ENCODE measurements at regions not wholly inside any gene's neighbourhood (a gene's known extent, or its start where the extent isn't known, plus 50 kb on each side); places are given as distances from the start of the nearest gene placed in this dataset.
"Not testable (repeated sequence)": the region's sequence is repeated elsewhere in the genome, so short reads cannot be mapped to it uniquely, and the experiment has no call there.

DNA sequence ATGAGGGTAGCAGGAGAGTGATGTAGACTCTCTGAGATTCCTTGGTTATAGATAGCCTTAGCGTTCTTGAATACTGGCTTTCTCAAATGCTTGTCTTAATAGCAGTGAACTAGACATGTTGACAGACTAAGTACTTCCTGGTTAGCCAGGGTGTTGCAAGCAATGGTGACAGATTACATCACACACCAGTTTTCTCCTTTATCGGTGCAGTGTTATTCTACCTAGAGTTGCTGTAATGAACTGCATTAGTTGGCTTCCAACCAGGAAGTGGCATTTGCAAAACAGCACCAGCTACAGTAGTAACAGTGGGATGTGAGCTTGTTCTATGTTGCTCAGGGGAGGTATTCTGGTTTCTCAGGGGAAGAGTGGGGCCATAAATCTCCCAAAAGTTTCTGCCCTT lies 582.2 kb upstream of the DDX18 start:
- no peak for DNase-seq

DNA sequence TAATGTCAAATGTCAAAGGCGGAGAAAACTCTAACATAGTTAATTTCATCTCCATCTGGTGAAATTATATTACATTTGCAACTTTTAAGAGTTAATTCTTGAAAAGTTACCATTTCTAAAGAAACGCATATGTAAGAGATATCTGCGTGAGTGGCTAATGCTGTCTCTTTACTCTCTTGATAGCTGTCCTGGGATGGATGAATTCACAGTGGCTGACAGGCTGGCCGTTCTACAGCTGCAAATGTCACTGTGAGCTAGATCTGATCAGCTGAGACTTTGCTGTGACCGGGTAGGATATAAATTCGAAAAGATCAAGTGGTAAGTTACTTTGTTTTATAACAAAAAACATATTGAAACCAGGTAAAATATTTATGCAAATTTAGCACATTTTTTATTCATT lies 557.1 kb upstream of the DDX18 start:
- DNase-seq, result no peak

DNA sequence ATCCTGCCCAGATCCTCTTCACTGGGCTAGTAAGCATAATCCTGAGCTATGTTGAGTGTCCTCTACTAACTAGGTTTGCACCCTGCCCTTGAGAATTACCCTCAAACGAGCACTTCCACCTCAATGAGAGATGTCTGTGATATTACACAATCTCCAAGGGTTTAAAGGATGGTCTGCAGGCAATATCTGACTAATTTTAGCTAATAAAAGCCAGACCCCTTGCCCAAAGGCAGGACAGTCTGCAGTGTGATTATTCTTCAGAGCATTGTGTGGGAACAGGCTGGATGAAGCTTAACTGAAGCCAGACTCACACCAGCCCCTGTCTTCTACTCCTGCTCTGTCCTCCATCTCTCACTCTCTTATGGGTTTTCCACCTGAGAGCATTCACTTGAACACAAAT lies 544.9 kb upstream of the DDX18 start:
- DNase-seq, result no peak

DNA sequence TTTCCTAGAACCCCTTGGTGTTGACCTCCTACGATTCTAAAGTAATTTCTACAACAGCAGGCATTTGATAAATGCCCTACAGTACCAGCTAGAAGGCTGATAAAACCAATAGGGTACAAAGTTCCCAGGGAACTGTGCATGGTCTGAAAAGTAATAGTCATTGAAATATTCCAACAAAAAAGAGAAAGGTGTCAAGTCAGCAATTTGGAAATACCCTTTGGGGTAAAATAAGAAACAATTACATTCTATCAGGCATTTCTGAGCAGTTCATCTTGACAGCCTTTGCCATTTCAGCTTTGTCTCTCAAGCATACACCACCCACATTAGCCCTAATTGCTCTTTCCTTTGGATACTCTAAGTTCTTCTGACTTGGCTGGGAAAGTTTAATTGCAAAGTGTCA lies 542.9 kb upstream of the DDX18 start:
- DNase-seq, result no peak

DNA sequence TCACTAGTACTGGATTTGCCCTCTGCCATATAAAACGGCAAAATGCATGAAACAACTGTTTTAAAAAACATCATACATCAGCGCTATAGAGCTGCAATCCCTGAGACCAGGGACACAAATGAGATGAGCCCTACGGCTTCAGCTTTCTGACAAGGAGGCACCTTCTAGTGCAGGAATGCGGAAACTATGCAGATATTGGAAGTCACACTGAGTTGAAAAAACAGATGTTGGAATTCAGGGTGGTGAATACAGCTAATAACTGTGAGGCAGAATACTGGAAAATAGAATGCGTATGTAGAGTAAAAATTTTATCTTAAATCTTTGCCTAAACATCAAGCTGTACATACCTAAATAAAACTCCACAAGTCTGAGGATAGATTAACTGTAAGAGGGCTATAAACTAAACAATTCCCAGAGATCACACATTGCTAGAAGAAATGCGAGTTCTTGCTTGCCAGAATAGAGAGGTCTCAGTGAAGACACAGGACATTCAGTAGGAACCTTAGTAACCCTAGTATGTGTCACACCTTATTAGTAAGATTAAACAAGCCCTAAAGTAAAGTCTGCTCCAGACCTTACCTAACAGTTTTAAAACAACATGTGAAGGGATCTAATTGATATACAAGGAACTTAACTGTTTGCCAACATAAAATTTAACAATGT lies 541.4 kb upstream of the DDX18 start:
- DNase-seq, result no peak

DNA sequence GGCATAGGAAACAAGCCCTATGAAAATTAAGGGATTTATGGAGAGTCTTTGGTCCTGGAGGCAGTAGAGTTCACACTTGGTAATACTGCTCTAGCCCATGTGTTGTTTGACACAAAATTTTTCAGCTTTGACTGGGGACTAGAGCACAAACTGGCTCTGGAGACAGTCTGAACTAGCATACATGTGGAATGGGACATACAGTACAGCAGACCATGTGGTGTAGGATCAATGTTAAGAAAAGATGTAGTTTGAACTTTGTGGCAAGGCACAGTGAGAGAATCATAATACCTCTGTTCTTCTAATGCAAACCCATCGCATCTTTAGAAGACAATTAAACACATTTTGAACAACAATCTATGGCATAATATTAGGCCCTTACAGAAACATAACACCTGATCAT lies 521.5 kb upstream of the DDX18 start:
- DNase-seq, result no peak

DNA sequence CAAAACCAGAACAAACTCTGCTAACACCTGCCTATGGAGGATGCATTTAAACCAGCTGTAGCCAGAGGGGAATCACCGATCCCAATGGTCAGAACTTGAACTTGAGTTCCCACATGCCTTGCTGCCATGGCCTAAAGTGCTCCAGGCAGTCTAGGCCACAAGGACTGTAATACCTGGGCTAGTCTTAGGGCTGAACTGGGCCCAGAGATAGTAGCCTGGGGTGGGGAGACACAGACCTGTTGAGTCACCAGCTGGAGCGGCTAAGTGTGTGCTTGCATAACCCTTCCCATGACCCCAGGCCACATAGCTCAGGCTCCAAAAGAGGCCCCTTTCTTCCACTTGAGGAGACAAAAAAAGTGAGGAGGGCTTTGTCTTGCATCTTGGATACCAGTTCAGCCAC lies 515.0 kb upstream of the DDX18 start:
- no peak for DNase-seq

DNA sequence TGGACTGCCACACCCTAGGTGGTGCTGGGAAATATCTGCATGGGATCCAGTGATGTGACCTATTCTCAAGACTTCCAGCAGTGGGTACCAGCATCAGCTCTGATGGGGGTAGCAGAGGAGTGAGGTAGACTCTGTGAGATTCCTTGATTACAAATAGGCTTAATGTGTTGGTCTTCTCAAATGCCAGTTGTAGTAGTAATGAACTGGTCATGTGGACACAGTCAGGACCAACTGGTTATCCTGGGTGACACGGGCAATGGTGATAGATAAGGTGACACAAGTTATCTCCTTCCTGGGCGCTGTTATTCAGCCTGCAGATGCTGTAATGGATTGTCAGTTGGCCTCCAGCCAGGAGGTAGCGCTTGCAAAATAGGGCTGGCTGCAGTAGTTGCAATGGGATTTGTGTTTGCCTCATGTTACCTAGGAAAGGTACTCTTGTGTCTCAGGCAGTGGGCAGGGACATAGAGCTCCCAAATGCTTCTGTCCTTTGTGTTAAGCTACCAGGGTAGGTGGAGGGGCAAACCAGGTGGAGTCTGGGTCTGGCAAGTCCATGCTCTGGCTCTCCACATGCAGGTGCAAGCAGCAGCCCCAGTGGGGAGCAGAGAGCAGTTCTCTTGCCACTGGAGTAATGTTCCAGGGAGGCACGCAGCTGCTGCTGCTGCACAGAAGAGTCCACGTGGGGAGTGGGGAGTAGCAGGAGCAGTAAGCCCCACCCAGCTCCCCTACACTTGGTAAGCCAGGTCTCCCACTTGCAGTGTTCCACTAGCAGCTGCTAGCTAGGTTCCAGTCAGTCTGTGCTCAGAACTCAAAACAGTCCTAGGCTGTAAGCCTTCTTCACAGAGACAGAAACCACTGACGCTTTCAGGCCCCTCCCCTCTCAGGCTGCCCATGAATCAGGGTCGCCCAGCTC lies 505.4 kb upstream of the DDX18 start:
- DNase-seq, result no peak

DNA sequence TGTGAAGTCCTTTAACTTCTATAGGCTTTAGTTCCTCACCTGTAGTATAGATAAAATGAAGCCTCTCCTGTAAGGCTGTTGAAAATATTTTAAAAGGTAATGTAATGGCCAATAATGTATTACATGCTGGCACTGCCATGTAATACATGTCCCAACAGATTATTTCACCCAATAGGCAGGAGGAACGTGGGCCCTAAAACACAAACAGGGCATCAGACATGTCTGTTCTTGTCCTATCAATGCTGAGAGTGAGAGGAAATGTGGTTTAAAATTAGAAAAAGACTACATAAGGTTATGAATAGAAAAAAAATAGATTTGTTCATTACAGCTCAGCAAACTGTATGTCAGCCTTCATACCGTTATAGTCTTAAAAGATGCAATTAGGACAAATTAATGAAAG lies 492.7 kb upstream of the DDX18 start:
- DNase-seq, result no peak

DNA sequence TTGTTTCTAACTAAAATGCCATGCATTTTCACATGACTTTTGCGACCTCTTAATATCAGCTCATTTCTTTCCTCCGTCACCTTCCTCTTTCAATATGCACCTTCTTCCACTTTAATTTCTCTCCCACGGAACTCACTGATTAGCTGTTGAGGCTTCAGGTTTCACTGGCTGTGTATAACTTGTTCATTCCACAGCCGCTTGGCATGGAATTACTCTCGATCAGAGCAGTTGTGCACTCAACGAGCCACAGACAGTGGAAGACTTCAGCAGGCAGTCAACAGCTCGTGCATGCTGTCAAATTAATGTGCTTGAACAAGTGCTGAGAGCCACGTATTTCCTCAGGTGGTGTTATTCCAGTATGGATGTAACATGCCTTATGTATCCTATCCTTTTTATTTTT lies 491.2 kb upstream of the DDX18 start:
- no peak for DNase-seq

DNA sequence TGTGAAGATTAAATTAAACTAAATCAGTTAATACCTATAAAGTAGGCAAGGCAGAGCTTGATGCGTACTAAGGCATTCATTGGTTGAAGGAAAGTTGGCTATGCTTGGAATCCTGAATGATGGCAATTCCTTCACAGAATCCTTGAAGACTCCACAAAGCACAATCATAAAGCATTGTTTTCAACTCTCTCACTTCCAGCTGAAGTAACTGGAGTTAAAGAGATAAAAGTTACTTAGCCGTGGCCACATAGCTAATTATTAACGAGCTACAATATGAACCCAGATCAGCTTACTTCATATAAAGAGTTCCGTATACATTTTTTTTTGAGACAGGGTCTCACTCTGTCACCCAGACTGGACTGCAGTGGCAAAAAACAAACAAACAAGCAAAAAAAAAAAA lies 483.9 kb upstream of the DDX18 start:
- no peak for DNase-seq

DNA sequence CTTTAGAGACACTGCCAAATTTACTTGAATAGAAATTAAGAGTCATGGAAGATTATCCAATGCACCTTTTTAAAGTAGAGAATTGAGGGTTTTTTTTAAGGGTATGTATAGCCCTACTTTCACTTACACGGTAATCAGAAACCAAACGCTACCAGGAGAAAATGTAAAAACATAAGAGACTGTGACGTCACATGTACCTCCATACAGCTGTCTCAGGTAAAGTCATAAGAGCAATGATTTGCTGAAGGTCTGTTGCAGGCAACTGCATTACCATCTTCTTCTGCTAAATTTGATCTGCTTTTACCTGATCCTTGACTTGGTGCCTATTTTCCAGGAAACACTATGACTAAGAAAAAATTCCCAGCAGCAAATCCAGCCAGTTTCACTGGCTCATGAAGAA lies 478.5 kb upstream of the DDX18 start:
- DNase-seq, result no peak

DNA sequence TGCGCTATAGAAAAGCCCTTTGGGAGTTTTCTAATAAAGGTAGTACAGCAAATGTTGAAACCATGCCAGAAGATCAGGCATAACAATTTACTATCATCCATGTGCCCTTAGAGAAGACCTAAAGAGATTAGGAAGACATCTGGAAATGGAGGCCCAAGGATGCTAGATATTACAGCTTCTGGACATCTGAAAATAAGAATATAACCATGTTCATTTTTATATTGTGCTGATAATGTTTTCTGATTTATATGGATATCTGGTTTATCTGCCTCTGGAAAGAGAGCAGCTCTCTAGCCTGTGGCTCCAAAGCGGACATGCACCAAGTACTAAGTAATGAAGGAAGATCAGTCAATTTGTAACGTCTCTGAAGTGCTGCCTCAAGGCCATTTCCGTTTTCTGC lies 478.0 kb upstream of the DDX18 start:
- no peak for DNase-seq

DNA sequence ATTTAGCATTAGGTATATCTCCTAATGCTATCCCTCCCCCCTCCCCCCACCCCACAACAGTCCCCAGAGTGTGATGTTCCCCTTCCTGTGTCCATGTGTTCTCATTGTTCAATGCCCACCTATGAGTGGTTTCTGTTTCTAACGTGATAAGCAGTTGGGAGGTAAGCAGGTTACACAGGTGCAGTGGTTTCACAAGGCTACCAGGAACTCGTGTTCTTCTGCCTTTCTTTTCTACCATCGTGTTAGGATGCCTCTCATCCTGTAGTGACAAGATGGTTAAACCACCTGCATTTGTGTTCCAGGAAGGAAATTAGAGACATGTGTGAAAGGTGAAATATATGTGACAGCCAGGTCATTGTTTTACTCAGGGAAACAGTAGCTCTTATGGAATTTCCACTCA lies 476.5 kb upstream of the DDX18 start:
- DNase-seq, result not testable (repeated sequence)

DNA sequence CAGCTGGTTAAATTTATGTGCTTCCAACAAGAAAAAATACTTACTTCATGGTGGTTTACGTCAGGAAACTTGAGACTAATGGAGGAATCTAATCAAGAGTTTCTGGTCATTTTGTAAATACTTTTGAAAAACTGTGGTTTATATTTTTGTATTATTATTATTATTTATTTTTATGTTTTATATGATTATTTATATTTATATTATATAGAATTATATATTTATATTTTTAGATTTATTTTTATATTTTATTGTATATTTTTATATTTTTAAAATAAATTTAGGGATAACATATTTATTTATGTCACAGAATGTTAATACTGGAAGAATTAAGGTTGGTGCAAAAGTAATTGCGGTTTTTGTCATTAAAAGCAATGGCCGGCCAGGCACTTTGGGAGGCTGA lies 474.5 kb upstream of the DDX18 start:
- DNase-seq, result no peak

DNA sequence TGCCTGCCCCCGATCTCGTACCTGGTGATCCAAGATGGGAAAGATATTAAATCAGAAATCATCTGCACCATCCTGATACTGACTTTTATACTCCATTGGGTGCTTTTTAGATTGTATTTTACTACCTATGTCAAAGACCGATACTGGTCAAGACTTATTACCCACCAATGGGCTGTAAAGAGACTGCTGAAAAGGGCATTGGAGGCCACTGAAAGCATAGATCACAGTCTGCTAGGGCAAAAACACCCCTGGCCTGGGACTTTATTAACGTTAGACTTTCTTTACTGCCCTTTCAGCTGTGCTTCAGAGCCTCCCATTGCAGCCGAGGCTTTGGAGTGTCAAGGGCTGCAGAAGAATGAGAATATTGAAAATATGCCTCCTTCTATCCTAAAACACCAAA lies 472.8 kb upstream of the DDX18 start:
- DNase-seq, result no peak

DNA sequence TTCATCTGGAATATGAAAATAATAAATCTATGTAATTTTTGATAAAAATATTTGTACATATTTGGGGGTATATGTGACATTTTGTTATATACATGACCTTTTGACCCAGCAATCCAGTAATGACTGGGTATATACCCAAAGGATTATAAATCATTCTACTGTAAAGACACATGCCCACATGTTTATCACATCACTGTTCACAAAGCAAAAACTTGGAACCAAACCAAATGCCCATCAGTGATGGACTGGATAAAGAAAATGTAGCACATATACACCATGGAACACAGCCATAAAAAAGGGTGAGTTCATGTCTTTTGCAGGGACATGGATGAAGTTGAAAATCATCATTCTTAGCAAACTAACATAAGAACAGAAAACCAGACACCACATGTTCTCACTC lies 472.1 kb upstream of the DDX18 start:
- no peak for DNase-seq

DNA sequence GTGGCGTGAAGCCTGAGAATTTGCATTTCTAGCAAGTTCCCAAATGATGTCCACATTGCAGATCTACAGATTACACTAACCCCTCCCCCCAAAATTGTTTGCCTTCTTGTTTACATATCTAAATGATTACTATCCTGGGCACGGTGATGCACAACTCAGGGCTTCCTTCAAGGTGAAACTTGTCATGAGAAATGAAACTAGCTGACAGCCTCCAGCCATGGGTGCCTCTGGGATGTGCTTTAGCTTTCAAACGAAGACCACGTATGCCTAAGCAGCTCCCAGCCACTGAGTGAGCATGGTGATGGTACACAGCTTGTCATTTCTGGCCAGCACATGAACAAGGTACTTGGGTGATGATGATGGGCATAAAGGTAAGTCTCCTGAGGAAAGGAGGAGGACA lies 464.8 kb upstream of the DDX18 start:
- DNase-seq, result no peak

DNA sequence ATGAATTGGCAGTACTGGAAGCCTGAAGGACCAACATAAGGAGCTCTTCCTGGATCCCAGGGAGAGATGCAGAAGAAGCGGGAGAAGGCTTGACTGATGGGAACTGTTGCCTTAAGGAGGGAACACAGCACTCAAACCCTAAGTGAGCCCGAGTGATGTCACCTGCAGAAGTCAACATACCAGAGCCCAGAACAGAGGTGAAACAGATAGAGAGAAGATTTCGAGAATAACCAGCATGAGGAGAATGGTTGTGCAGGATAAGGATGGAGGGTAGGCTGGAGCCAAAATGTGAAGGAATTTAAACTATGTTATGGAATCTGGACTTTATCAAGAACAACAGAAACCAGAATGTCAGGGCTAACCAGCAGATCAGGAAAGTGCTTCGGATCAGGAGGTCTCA lies 463.1 kb upstream of the DDX18 start:
- no peak for DNase-seq

DNA sequence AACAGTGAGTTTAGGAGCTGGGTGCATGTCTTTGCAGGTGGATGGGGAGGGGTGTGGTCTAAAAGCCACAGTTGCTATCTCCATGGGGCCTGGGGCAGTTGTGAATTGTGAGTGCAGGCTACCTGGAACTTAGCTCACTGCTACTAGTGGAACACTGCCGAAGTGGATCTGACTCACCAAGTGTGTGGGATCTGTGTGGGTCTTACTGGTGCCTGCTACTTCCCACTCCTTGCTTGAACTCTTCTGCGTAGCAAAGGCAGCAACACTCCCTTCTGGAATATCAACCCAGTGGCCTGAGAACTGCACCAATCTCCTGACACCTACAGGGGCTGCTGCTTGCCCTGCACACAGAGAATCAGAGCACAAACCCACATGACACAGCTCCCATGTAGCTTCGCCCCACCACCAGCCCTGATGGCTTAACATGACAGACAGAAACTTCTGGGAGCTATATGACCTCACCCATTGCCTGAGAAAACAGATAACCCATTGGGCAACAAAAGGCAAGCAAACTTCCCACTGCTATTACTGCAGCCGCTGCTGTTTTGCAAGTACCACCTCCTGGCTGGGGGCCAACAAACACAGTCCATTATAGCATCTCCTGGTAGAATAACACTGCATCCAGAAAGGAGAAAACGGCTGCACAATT lies 455.1 kb upstream of the DDX18 start:
- no peak for DNase-seq

DNA sequence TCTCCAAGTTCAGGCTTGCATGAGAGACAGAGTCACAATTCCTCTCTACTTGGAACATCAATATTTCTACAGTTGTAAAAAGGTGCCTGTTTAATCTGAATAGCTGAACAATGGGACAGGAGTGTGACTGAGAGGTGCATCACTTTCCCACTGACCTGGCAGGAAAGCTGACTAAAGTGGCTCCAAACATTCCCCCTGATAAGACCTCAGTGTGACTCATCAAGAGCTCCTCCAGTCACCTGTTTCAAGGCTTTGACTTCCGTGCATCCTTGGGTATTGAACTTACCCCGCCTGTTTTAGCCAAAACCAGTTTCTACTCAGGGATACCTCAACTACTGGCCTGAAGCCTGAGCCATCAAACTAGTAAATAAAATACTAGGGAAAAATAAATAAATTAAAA lies 453.9 kb upstream of the DDX18 start:
- no peak for DNase-seq

DNA sequence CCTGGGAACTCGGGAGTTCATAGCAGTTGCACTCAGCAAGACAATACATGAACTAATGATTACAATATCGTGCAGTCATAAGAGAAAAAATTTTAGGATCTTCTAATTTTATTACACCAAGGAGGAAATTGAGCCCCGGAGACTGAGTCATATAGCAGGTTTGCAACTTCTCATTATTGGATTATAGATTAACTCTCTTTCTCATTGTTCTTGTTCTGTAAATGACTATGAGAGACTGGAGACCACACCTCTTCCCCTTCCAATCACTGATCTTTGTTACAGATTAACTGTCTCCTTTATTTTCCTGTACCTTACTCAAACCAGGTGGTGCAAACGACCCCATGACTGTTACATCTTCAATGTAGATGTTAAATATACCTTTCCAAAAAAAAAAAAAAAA lies 435.8 kb upstream of the DDX18 start:
- no peak for DNase-seq

DNA sequence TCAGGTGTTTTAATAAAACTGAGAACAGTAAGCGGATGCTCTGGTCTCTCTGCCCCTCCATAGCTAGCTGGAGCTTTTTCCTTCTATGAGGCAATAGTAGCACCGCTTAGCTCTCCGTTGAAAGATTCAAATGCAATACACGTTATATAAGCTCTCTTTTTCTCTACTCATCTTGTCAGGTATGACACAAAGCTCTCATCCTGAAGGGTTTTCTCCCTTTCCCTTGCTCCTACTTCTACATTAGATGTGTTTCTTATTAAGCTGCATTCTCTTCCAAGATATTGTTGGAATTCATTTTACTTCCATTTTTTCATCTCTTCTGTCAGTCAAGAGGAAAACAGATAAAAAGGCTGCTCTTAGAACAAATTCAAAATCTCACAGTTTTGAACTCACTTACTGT lies 434.6 kb upstream of the DDX18 start:
- DNase-seq, result no peak

DNA sequence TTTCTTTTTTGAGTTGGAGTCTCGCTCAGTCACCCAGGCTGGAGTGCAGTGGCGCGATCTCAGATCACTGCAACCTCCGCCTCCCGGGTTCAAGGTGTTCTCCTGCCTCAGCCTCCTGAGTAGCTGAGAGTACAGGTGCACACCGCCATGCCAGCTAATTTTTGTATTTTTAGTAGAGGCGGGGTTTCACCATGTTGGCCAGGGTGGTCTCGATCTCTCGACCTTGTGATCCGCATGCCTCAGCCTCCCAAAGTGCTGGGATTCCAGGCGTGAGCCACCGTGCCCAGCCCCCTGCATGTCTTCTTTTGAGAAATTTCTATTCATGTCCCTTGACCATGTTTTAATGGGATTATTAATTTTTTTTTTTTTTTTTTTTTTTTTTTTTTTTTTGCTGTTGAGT lies 430.5 kb upstream of the DDX18 start:
- DNase-seq, result not testable (repeated sequence)

Measured in fibroblast of skin of right quadriceps (primary cell).